ENCODE measurements at regions not wholly inside any gene's neighbourhood (a gene's known extent, or its start where the extent isn't known, plus 50 kb on each side); places are given as distances from the start of the nearest gene placed in this dataset.

DNA sequence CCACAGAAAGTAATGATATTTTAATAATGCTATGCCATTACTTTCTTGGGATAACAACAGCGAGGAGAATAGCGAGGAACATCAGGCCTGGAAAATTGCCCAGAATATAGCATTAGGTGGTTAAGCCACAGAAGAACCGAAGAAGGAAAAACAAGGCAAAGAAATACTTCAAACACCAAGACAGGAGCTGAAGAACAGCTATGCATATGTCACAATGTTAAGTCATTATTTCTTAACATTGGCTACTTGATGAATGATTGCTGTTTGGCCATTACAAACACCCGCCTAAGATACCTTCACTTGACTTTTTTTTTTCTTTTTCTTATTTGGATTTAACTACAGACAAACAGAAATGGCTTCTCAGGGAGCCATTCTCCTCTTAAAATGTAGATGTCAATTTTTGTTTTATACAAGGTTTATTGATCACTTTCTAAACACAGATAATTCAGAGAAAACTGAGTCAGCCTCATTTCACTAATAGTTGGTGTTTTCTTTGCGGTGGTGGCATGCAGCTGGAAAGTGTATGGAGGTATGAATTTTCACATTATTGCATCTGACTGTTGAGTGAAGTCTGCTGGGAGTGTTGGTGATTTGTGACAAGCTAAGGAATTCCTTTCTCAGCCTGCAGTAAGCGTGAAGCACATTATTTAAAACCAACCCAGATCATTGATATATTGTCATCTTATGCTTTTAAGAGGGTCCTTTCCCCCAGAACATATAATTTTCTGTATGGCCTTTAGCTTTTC lies 705.7 kb upstream of the NR2F2 start:
- TF ChIP-seq RARB (CRISPR knock-in tag; IDR thresholded peaks at IDR 0.05) = no peak
- no peak for TF ChIP-seq TOX (CRISPR knock-in tag; IDR thresholded peaks at IDR 0.05; ENCODE audit: borderline replicate concordance)
- TF ChIP-seq, protein P1, sequence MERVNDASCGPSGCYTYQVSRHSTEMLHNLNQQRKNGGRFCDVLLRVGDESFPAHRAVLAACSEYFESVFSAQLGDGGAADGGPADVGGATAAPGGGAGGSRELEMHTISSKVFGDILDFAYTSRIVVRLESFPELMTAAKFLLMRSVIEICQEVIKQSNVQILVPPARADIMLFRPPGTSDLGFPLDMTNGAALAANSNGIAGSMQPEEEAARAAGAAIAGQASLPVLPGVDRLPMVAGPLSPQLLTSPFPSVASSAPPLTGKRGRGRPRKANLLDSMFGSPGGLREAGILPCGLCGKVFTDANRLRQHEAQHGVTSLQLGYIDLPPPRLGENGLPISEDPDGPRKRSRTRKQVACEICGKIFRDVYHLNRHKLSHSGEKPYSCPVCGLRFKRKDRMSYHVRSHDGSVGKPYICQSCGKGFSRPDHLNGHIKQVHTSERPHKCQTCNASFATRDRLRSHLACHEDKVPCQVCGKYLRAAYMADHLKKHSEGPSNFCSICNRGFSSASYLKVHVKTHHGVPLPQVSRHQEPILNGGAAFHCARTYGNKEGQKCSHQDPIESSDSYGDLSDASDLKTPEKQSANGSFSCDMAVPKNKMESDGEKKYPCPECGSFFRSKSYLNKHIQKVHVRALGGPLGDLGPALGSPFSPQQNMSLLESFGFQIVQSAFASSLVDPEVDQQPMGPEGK (CRISPR knock-in tag; IDR thresholded peaks at IDR 0.05; ENCODE audit: borderline replicate concordance) = no peak
- no peak for TF ChIP-seq ZFP3 (CRISPR knock-in tag; IDR thresholded peaks at IDR 0.05)
- TF ChIP-seq ZC3H10 (CRISPR knock-in tag; IDR thresholded peaks at IDR 0.05) = no peak
- no peak for TF ChIP-seq BACH2 (CRISPR knock-in tag; IDR thresholded peaks at IDR 0.05; ENCODE audit: borderline replicate concordance)
- no peak for TF ChIP-seq GLIS3 (CRISPR knock-in tag; IDR thresholded peaks at IDR 0.05)
- TF ChIP-seq ESRRG (CRISPR knock-in tag; IDR thresholded peaks at IDR 0.05) = no peak
- no peak for ATAC-seq

DNA sequence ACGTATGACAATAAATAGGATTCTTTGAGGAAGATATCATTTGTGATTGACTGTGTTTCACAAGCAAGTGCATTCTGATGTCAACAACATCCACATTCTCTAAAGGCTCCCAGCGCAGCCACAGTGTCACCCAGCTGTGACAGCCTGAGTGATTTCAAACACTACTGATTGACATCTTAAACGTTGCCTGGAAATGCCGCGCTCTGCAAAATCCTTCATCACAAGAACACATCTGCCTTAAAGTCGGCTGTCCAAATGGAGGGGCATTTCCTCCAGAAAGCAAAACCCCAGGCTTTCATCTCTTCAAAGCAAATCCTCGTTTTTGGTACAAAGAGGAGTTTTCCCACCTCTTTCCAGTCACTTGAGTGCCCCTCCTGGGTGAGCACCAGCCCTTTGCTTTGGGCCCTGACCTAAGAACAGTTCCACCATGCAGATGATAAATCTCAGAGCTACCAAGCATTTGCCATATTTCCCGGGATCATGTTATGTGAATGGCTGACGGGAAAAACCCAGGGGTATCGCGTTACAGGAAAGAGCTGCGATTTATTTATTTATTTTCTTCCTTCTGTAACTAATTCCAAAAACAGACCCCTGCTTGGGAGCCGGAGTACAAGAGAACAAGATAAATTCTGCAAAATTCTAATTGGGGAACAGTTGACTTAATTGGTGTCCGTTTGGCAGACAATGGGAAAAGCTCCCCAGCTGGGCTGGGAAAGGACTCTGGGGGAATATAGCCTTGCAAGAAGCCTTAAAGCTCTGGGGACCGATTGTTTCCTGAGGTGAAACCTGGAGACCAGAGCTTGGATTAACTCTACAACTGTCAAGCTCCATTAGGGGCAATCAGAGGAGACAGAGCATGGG lies 703.8 kb upstream of the NR2F2 start:
- TF ChIP-seq ZNF70 (CRISPR knock-in tag; IDR thresholded peaks at IDR 0.05) (no peak), GLIS3 (CRISPR knock-in tag; IDR thresholded peaks at IDR 0.05) (no peak), BACH2 (CRISPR knock-in tag; IDR thresholded peaks at IDR 0.05; ENCODE audit: borderline replicate concordance) (no peak), TOX (CRISPR knock-in tag; IDR thresholded peaks at IDR 0.05; ENCODE audit: borderline replicate concordance) (no peak), RARB (CRISPR knock-in tag; IDR thresholded peaks at IDR 0.05) (no peak), ARNTL (CRISPR knock-in tag; IDR thresholded peaks at IDR 0.05; ENCODE audit: borderline replicate concordance, low read depth) (no peak), ZNF565 (CRISPR knock-in tag; conservative IDR thresholded peaks at IDR 0.05; ENCODE audit: low read depth) (no peak)
- TF ChIP-seq, protein P2, sequence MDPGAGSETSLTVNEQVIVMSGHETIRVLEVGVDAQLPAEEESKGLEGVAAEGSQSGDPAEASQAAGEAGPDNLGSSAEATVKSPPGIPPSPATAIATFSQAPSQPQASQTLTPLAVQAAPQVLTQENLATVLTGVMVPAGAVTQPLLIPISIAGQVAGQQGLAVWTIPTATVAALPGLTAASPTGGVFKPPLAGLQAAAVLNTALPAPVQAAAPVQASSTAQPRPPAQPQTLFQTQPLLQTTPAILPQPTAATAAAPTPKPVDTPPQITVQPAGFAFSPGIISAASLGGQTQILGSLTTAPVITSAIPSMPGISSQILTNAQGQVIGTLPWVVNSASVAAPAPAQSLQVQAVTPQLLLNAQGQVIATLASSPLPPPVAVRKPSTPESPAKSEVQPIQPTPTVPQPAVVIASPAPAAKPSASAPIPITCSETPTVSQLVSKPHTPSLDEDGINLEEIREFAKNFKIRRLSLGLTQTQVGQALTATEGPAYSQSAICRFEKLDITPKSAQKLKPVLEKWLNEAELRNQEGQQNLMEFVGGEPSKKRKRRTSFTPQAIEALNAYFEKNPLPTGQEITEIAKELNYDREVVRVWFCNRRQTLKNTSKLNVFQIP (CRISPR knock-in tag; IDR thresholded peaks at IDR 0.05; ENCODE audit: borderline replicate concordance, low read depth) = no peak
- TF ChIP-seq, protein P1 (CRISPR knock-in tag; IDR thresholded peaks at IDR 0.05; ENCODE audit: borderline replicate concordance) = no peak
- no peak for ATAC-seq

DNA sequence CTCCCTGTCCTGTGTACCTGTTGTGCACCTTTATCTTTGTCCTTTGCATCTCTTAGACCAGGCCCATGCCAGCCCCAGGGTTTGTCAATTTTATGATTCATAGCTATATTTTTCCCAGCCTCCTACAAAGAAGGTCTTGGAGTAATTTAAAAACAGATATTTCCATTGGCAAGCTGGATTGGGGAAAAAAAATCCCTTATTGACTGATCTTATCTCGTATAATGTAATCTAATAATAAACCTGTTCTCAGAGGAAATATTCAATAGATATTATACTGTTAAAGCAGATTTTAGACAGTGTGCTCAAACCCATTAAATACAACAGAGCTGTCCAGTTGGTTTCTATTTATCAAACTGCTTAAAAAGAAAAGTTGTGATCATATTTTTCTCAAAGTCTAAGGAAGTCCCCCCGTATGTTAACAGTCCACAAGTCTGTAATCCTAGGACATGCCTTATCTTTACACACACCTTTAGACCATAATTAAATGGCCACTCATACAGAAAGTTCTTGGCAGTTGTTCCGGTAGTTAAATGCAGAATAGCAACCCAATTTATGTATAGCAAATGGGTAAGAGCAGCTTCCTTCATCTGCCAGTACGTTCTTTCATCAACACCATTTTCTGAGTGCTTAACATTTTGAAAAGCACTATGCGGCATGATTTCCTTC lies 700.9 kb upstream of the NR2F2 start:
- no peak for ATAC-seq
- TF ChIP-seq ZNF8 (CRISPR knock-in tag; IDR thresholded peaks at IDR 0.05) (no peak), TCF4 (CRISPR knock-in tag; IDR thresholded peaks at IDR 0.05; ENCODE audit: borderline replicate concordance) (no peak), PPARA (CRISPR knock-in tag; IDR thresholded peaks at IDR 0.05; ENCODE audit: borderline replicate concordance) (no peak), RARB (CRISPR knock-in tag; IDR thresholded peaks at IDR 0.05) (no peak), ZNF565 (CRISPR knock-in tag; conservative IDR thresholded peaks at IDR 0.05; ENCODE audit: low read depth) (no peak), ZFP3 (CRISPR knock-in tag; IDR thresholded peaks at IDR 0.05) (no peak), GLIS3 (CRISPR knock-in tag; IDR thresholded peaks at IDR 0.05) (no peak), ESRRG (CRISPR knock-in tag; IDR thresholded peaks at IDR 0.05) (no peak), ARNTL (CRISPR knock-in tag; IDR thresholded peaks at IDR 0.05; ENCODE audit: borderline replicate concordance, low read depth) (no peak), ISL1 (CRISPR knock-in tag; IDR thresholded peaks at IDR 0.05) (no peak), ZFP30 (CRISPR knock-in tag; IDR thresholded peaks at IDR 0.05) (no peak), BACH2 (CRISPR knock-in tag; IDR thresholded peaks at IDR 0.05; ENCODE audit: borderline replicate concordance) (no peak), TOX (CRISPR knock-in tag; IDR thresholded peaks at IDR 0.05; ENCODE audit: borderline replicate concordance) (no peak), ZC3H10 (CRISPR knock-in tag; IDR thresholded peaks at IDR 0.05) (no peak), ZNF70 (CRISPR knock-in tag; IDR thresholded peaks at IDR 0.05) (no peak)
- TF ChIP-seq, protein P3, sequence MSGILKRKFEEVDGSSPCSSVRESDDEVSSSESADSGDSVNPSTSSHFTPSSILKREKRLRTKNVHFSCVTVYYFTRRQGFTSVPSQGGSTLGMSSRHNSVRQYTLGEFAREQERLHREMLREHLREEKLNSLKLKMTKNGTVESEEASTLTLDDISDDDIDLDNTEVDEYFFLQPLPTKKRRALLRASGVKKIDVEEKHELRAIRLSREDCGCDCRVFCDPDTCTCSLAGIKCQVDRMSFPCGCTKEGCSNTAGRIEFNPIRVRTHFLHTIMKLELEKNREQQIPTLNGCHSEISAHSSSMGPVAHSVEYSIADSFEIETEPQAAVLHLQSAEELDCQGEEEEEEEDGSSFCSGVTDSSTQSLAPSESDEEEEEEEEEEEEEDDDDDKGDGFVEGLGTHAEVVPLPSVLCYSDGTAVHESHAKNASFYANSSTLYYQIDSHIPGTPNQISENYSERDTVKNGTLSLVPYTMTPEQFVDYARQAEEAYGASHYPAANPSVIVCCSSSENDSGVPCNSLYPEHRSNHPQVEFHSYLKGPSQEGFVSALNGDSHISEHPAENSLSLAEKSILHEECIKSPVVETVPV (CRISPR knock-in tag; IDR thresholded peaks at IDR 0.05) = no peak
- TF ChIP-seq, protein P4, sequence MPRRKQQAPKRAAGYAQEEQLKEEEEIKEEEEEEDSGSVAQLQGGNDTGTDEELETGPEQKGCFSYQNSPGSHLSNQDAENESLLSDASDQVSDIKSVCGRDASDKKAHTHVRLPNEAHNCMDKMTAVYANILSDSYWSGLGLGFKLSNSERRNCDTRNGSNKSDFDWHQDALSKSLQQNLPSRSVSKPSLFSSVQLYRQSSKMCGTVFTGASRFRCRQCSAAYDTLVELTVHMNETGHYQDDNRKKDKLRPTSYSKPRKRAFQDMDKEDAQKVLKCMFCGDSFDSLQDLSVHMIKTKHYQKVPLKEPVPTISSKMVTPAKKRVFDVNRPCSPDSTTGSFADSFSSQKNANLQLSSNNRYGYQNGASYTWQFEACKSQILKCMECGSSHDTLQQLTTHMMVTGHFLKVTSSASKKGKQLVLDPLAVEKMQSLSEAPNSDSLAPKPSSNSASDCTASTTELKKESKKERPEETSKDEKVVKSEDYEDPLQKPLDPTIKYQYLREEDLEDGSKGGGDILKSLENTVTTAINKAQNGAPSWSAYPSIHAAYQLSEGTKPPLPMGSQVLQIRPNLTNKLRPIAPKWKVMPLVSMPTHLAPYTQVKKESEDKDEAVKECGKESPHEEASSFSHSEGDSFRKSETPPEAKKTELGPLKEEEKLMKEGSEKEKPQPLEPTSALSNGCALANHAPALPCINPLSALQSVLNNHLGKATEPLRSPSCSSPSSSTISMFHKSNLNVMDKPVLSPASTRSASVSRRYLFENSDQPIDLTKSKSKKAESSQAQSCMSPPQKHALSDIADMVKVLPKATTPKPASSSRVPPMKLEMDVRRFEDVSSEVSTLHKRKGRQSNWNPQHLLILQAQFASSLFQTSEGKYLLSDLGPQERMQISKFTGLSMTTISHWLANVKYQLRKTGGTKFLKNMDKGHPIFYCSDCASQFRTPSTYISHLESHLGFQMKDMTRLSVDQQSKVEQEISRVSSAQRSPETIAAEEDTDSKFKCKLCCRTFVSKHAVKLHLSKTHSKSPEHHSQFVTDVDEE (CRISPR knock-in tag; IDR thresholded peaks at IDR 0.05) = no peak
- TF ChIP-seq, protein P1 (CRISPR knock-in tag; IDR thresholded peaks at IDR 0.05; ENCODE audit: borderline replicate concordance) = no peak

Measured in SK-N-SH treated with all-trans-retinoic acid at 6 μM for 48 hours (cell line).